H1 (cell line): ENCODE measurements at regions not wholly inside any gene's neighbourhood (a gene's known extent, or its start where the extent isn't known, plus 50 kb on each side); places are given as distances from the start of the nearest gene placed in this dataset.

Experiments
- ATF3 ChIP-seq: IDR thresholded peaks from 2 replicates; pipeline ENCODE4 v1.6.1; 2011; ENCODE audit warnings: low read depth, mild to moderate bottlenecking, low read length; ENCODE audit not compliant: insufficient read depth
- CHD1 ChIP-seq: IDR thresholded peaks from 2 replicates; pipeline ENCODE4 v1.6.1; 2012; ENCODE audit warnings: low read depth, low read length, improper control_type of control experiment
- CTCF ChIP-seq, 3 experiments: IDR thresholded peaks; 1 replicate in 2 of 3; 2 replicates in 1 of 3; pipeline versions ENCODE4 v1.5.1 to v1.6.1; 2011; ENCODE audit warnings: low read length in 3 of 3, mild to moderate bottlenecking in 3 of 3, inconsistent platforms in 2 of 3, low read depth in 1 of 3, moderate library complexity in 1 of 3; ENCODE audit not compliant: insufficient read depth in 1 of 3; ENCODE audit errors: control extremely low read depth in 1 of 3
- EP300 ChIP-seq, 2 experiments: IDR thresholded peaks; 1 replicate in 1 of 2; 2 replicates in 1 of 2; pipeline ENCODE4 v1.6.1; 2011 to 2012; ENCODE audit warnings: low read depth in 2 of 2, low read length in 2 of 2, mild to moderate bottlenecking in 2 of 2, borderline replicate concordance in 1 of 2, inconsistent platforms in 1 of 2, moderate library complexity in 1 of 2
- EZH2 ChIP-seq: fragments of 200-600 bp; sonication (generic); IDR thresholded peaks from 2 replicates; pipeline ENCODE4 v1.7.1; 2012; ENCODE audit warnings: low read depth, mild to moderate bottlenecking, moderate library complexity, low read length, inconsistent platforms; ENCODE audit not compliant: severe bottlenecking
- POLR2A ChIP-seq, 2 experiments: IDR thresholded peaks; 1 replicate in 1 of 2; 2 replicates in 1 of 2; pipeline ENCODE4 v1.6.1; 2011; ENCODE audit warnings: low read depth in 2 of 2, low read length in 2 of 2, mild to moderate bottlenecking in 2 of 2; ENCODE audit errors: control extremely low read depth in 1 of 2
- POLR2AphosphoS5 ChIP-seq: IDR thresholded peaks from 2 replicates; pipeline ENCODE4 v1.6.1; 2011; ENCODE audit warnings: low read depth, low read length
- RNF2 ChIP-seq: fragments of 200-900, 300-1000 bp; sonication (generic); IDR thresholded peaks from 2 replicates; pipeline ENCODE4 v1.7.1; 2016; ENCODE audit warnings: borderline replicate concordance, low read depth, mild to moderate bottlenecking, antibody characterized with exemption, low read length; ENCODE audit not compliant: poor library complexity, severe bottlenecking; ENCODE audit errors: missing control alignments
- USF2 ChIP-seq: IDR thresholded peaks from 2 replicates; pipeline ENCODE4 v1.6.1; 2011; ENCODE audit warnings: low read length, improper control_type of control experiment

GRCh38 chr16:85259115-85259831 is 147.0 kb upstream of the CIBAR2 start:
- TF ChIP-seq POLR2A (IDR thresholded peaks at IDR 0.05; ENCODE audit: control extremely low read depth in 1 of 2, low read depth in 2 of 2, low read length in 2 of 2) (no peak), CTCF (IDR thresholded peaks at IDR 0.05; ENCODE audit: control extremely low read depth in 1 of 3, insufficient read depth in 1 of 3, low read depth in 1 of 3, low read length in 3 of 3) (no peak), USF2 (no peak), EP300 (IDR thresholded peaks at IDR 0.05; ENCODE audit: borderline replicate concordance in 1 of 2, low read depth in 2 of 2, low read length in 2 of 2) (no peak), CHD1 (no peak), ATF3 (no peak), POLR2AphosphoS5 (no peak), RNF2 (no peak), EZH2 (no peak)
